CD1c-positive myeloid dendritic cell (primary cell): ENCODE measurements at regions not wholly inside any gene's neighbourhood (a gene's known extent, or its start where the extent isn't known, plus 50 kb on each side); places are given as distances from the start of the nearest gene placed in this dataset.
"Not testable (repeated sequence)": the region's sequence is repeated elsewhere in the genome, so short reads cannot be mapped to it uniquely, and the experiment has no call there.

Source experiments
- DNase-seq: peaks from one replicate; pipeline ENCODE4 v3.0.0-alpha.2; 2016; ENCODE audit errors: extremely low spot score

DNA sequence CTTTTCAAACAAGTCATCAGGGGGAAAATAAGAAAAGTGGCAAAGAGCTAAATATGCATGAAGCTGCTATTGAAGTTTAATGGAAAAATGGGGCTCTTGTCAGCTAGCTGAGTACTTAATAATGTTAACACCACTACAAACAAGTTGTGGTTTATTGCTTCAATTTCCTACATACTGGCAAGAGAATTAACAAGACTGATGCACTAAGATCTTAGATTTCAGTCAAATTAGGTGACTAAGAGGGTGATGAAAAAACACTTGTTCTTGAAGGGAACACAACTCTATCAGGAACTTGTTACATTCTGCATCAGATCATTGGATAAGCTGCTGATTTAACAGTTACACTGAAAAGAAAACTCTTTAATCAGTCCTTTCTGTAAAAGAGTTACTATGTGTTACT is 234.6 kb upstream of the AFF2 start:
- no peak for DNase-seq

DNA sequence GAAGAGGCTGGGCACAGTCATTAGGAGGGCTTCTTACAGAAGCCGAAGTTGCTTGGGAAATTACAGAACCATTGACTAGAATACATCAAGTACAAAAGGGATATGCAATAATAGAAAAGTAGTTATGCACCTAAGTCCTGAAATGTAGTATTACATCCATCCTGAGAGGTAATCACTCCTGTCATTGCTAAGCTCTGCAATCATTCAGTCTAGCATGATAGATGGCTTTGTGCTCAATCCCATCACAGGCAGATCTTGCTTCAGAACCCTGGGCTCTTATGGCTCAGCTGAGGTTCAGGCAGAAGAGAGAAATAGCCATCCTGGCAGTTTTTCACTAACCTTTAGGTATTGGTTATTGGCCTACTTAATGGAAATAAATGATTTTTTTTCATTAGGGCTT is 231.7 kb upstream of the AFF2 start:
- DNase-seq, result no peak

GRCh38 chrX:148269513-148269912 is 230.9 kb upstream of the AFF2 start:
- no peak for DNase-seq

DNA sequence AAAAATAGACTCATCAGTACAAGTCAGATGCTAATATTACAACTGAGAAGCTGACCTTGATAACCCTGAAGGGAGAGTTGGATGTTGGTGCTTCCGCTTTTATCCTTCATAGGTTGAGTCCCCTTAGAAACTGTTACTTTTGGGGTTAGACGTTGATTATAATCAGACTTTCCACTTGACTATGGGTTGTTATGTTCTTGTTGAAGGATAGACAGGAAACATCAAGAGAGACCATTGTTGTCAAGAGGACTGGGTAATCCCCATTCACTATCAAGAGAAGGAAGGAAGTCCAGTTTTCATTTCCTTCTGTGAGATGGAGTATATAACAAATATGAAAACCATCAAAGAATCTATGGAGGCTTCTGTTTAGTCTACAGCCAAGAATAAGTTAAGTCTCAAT is 229.9 kb upstream of the AFF2 start:
- DNase-seq, result no peak

GRCh38 chrX:148271263-148271662 is 229.2 kb upstream of the AFF2 start:
- DNase-seq, result no peak

DNA sequence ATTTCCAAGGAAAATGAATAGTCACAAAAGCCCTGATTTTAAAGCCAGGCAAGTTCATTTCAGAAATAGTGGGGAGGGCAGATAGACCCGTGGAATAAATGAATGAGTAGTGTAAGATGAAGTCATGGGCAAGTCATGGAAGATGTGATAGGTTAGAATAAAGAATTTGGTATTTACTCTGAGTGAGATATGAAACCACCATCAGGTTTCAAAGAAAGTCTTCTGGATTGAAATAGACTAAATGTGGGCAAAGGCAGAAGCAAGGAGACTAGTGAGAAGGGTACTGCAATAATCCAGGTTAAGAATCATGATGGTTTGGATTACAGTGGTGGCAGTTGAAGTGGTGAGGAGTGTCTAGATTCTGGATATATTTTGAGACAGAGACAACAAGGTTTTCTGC is 218.5 kb upstream of the AFF2 start:
- DNase-seq, result no peak

- no peak for DNase-seq
Observed at GRCh38 chrX:148282504-148282903, 217.9 kb upstream of the AFF2 start.

GRCh38 chrX:148284056-148284455 is 216.4 kb upstream of the AFF2 start:
- DNase-seq, result no peak

GRCh38 chrX:148284821-148285220 is 215.6 kb upstream of the AFF2 start:
- no peak for DNase-seq

DNA sequence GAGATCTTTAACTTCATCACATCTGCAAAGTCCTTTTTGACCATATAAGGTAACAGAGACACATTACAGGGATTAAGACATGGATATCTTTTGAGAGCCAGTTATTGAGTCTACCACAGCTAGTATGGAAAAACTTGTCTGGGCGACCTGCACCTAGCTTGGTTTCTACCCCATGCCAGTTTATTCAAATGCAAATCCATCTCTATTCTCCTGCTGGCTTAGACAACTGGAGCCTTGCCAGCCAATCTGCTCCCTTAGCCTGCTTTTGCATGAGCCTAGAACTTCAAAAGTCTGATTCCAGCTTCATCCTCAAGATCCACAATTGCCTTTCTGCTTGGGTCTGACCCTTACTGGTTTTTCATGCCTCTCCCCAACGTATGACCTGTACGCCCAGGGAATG is 212.0 kb upstream of the AFF2 start:
- DNase-seq, result no peak

DNA sequence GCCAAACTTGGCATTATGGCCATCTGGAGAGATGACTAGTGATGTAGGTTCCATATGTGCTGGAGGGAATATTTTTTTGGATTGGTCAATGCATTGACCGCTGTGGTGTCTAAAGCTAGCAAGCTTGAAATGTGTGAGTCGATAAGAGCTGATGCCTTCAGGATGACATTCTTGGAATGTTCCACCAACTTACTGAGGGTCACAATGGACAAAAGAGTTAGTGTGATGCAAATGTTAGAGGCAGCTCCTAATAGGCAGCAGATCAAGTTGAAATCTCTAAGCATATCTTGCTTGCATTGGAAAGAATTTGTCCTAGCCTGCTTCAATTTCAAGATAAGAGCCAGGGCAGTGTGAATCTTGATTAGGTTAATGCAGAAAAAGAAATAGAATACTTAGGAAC is 210.4 kb upstream of the AFF2 start:
- no peak for DNase-seq

DNA sequence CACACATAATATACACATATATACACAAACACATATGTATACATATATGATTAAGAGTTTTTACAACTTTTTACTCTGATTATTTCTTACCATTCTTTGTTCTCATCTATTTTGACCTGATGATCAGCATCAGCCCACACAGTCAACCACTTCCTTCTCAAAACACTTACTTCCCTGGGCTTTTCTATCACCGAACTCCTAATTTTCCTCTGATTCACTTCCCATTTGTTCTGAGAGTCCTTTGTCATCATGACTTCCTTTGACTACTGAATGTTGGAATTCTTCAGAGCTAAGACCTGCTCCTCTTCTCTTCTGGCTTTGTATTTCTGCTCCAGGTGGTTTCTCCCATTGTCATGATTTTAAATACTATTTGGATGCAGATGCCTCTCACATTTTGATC is 209.5 kb upstream of the AFF2 start:
- DNase-seq, result peak; percentile 17

- DNase-seq, result no peak
Observed at GRCh38 chrX:148298737-148299136, 201.7 kb upstream of the AFF2 start.

DNA sequence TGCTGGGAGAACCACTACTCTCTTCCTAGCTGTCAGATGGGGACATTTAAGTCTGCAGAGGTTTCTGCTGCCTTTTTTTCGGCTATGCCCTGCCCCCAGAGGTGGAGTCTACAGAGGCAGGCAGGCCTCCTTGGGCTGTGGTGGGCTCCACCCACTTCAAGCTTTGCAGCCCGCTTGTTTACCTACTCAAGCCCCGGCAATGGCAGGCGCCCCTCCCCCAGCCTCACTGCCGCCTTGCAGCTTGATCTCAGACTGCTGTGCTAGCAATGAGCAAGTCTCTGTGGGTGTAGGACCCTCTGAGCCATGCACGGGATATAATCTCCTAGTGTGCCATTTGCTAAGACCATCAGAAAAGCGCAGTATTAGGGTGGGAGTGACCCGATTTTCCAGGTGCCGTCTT is 195.2 kb upstream of the AFF2 start:
- not testable (repeated sequence) for DNase-seq

DNA sequence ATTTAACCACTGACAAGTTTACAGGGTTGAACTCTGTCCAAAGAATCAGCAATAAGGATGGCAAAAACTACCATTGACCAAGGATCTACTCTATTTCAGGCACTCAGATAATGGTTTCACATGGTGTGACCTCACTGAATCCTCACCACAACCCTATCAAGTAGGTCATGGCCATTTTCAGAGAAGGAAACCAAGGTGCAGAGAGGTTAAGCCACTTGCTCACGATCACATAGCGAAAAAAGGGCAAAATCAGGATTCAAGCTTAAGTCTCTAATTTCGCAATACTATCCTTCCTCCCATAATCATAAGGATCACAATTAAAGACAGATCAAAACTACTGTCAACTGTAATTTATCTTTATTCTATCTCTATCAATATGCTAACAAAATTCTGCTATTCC is 191.0 kb upstream of the AFF2 start:
- no peak for DNase-seq

- peak; percentile 5 for DNase-seq
Observed at GRCh38 chrX:148310426-148311165, 189.8 kb upstream of the AFF2 start.

- DNase-seq, result no peak
Observed at GRCh38 chrX:148311544-148311943, 188.9 kb upstream of the AFF2 start.

- DNase-seq, result no peak
Observed at GRCh38 chrX:148314876-148315275, 185.5 kb upstream of the AFF2 start.

- DNase-seq, result no peak
Observed at GRCh38 chrX:148316446-148316845, 184.0 kb upstream of the AFF2 start.

DNA sequence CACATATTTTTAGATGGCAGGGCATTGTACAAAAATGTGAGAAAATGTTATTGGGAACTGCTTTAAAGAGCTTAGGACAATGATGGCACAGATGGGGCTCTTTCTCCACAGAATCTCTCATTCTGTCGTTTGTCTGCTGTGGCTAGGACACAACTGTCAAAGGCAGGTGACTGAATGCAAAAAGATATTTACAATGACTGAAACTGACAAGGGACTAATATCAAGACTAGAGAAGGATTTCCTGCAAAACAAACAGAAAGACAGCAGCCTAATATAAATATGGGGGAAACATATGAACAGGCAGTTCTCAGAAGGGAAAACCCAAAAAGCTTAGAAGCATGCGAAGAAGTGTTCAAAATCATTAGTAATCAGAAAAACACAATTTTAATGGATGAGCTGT is 177.5 kb upstream of the AFF2 start:
- no peak for DNase-seq

DNA sequence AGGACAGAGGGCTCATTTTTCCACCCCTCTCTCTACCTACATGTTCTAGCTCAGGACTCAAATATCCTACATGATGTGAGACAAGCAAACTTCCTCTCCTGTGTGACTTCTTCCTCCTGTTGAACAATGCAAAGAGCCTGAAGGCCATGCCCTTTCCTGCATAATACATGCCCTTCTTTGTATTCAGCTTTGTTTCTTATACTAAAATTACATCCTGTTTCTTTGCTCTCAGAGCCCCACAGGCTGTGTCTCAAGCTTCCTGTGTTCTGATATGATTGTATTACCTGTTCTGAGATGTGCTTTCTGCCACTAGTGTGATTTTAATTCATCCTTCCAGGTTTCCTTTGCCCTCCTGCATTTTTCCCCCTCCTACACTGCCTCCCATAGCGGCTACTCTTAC is 166.4 kb upstream of the AFF2 start:
- no peak for DNase-seq

DNA sequence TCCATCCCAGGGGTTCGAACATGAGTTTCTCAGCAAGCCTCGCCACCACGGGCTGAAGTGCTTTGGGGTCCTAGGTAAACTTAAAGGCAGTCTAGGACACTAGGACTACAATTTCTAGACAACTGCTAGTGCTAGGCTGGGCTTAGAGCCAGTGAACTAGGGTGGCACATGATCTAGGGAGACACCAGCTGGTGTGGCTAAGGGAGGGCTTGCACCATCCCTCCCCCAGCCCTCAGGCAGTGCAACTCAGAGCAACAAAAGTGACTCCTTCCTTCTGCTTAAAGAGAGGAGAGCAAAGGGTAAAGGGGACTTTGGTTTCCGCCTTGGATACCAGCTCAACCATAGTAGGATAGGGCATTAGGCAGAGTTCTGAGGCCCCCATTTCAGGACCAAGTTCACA is 162.5 kb upstream of the AFF2 start:
- no peak for DNase-seq

DNA sequence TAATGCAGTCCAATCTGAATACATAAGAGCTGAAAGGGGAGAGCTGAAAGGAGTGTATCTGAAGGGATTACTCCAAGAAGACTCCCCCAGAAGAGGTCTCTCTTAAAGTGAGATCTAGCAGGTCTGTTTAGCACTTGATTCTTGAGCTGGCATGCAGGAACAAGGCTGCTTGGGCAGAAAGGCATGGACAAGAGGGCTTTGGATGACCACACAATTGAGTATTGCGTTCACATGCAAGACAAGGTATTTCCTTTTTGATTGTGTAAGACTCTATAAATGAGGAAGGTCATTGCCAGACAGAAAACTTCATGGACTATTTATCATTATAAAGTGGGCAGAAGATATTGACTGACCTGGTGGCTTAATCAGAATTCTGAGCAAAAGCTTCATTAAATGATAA is 145.5 kb upstream of the AFF2 start:
- DNase-seq, result peak; percentile 2

DNA sequence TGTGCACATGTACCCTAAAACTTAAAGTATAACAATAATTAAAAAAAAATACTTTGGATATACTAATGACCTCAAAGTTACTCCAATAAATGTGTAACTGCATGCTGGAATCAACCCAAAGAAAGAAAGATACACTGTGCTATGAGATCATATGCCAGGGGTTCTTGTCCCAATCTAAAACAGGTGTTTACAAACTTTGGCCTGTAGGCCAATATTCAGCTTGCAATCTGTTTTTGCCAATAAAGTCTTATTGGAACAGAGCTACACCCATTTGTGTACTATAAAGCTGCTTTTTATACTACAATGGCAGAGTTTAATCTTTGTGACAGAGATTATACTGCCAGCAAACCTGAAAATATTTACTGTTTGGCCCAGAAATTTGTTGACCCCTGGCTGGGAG is 138.8 kb upstream of the AFF2 start:
- no peak for DNase-seq
